ENCODE measurements at regions not wholly inside any gene's neighbourhood (a gene's known extent, or its start where the extent isn't known, plus 50 kb on each side); places are given as distances from the start of the nearest gene placed in this dataset.

GRCh38 chr6:114556846-114557488, 214.1 kb upstream of the HS3ST5 start:
- no peaks in the 10 kb centered on the region for H3K9me1 ChIP-seq (replicated peaks; ENCODE audit: control insufficient read depth, extremely low read depth, insufficient read depth, low read length)
- H3K4me1 ChIP-seq (ENCODE audit: control insufficient read depth, extremely low read depth, insufficient read depth, low read length) = no peaks in the 10 kb centered on the region
- H3K4me3 ChIP-seq (replicated peaks in 1 of 3; ENCODE audit: insufficient read depth in 1 of 3, low read depth in 1 of 3, low read length in 3 of 3) = no peak overlapping the region
- BruUV-seq (replicated peaks) = no TSS peak
- H3K9ac ChIP-seq (replicated peaks; ENCODE audit: extremely low read depth, insufficient read depth, low read length) = no peak overlapping the region
- no peaks in the 10 kb centered on the region for H4K20me1 ChIP-seq (replicated peaks; ENCODE audit: control insufficient read depth, extremely low read depth, insufficient read depth, low read length)
- FAIRE-seq (no peak), DNase-seq (ENCODE audit: low read depth, low spot score) (no peak)
- dilution Hi-C loops (cut with MboI; ENCODE audit: extremely low pct_ligation_motif_present, low sequenced_read_pairs) = no loop called here
- H3K9me3 ChIP-seq (replicated peaks; ENCODE audit: control insufficient read depth, insufficient read depth, low read length) = no peaks in the 10 kb centered on the region
- H3K4me2 ChIP-seq (ENCODE audit: insufficient read depth, low read length) = no peak overlapping the region
- H3K36me3 ChIP-seq (ENCODE audit: control insufficient read depth in 2 of 2, extremely low read depth in 1 of 2, insufficient read depth in 2 of 2, low read length in 2 of 2) = no peaks in the 10 kb centered on the region
- no peaks in the 10 kb centered on the region for H3K27me3 ChIP-seq (ENCODE audit: control insufficient read depth in 2 of 2, insufficient read depth in 2 of 2, low read length in 2 of 2)
- POLR2A ChIA-PET = no interaction called here
- no peak for TF ChIP-seq POLR2AphosphoS5 (IDR thresholded peaks at IDR 0.05; ENCODE audit: insufficient read depth, low read depth, low read length)
- no peak overlapping the region for H3K27ac ChIP-seq (ENCODE audit: insufficient read depth, low read depth, low read length)
- H2AFZ ChIP-seq (ENCODE audit: low read depth, low read length) = no peak overlapping the region
- CTCF ChIA-PET = no interaction called here
- intact Hi-C loops (cut with micrococcal nuclease) = no loop called here
- no peaks in the 10 kb centered on the region for H3K79me2 ChIP-seq (ENCODE audit: control insufficient read depth, insufficient read depth, low read length)

- BruUV-seq (replicated peaks) = no TSS peak
- dilution Hi-C loops (cut with MboI; ENCODE audit: extremely low pct_ligation_motif_present, low sequenced_read_pairs) = no loop called here
- no peak for FAIRE-seq
These were observed 207.5 kb upstream of the HS3ST5 start for GRCh38 chr6:114550316-114550715.

More at GRCh38 chr6:114550316-114550715, 207.5 kb upstream of the HS3ST5 start:
- ChIA-PET CTCF (no interaction called here), POLR2A (no interaction called here)
- no peaks in the 10 kb centered on the region for H3K27me3 ChIP-seq (ENCODE audit: control insufficient read depth in 2 of 2, insufficient read depth in 2 of 2, low read length in 2 of 2)
- H3K4me2 ChIP-seq (ENCODE audit: insufficient read depth, low read length) = no peak overlapping the region
- no peak overlapping the region for H3K9ac ChIP-seq (replicated peaks; ENCODE audit: extremely low read depth, insufficient read depth, low read length)
- no peaks in the 10 kb centered on the region for H4K20me1 ChIP-seq (replicated peaks; ENCODE audit: control insufficient read depth, extremely low read depth, insufficient read depth, low read length)
- no peaks in the 10 kb centered on the region for H3K4me1 ChIP-seq (ENCODE audit: control insufficient read depth, extremely low read depth, insufficient read depth, low read length)
- no peak for DNase-seq (ENCODE audit: low read depth, low spot score)
- H3K4me3 ChIP-seq (replicated peaks in 1 of 3; ENCODE audit: insufficient read depth in 1 of 3, low read depth in 1 of 3, low read length in 3 of 3) = no peak overlapping the region
- peaks cover under 1% of the 10 kb centered on the region for H3K9me3 ChIP-seq (replicated peaks; ENCODE audit: control insufficient read depth, insufficient read depth, low read length)
- H3K9me1 ChIP-seq (replicated peaks; ENCODE audit: control insufficient read depth, extremely low read depth, insufficient read depth, low read length) = no peaks in the 10 kb centered on the region
- H3K36me3 ChIP-seq (ENCODE audit: control insufficient read depth in 2 of 2, extremely low read depth in 1 of 2, insufficient read depth in 2 of 2, low read length in 2 of 2) = no peaks in the 10 kb centered on the region
- H3K79me2 ChIP-seq (ENCODE audit: control insufficient read depth, insufficient read depth, low read length) = no peaks in the 10 kb centered on the region
- H3K27ac ChIP-seq (ENCODE audit: insufficient read depth, low read depth, low read length) = no peak overlapping the region
- intact Hi-C loops (cut with micrococcal nuclease) = no loop called here
- H2AFZ ChIP-seq (ENCODE audit: low read depth, low read length) = no peak overlapping the region
- TF ChIP-seq FOS (IDR thresholded peaks at IDR 0.05; ENCODE audit: borderline replicate concordance, insufficient read depth, low read length) = no peak
- no peak for TF ChIP-seq POLR2AphosphoS5 (IDR thresholded peaks at IDR 0.05; ENCODE audit: insufficient read depth, low read depth, low read length)
- no peak for TF ChIP-seq POLR2A (IDR thresholded peaks at IDR 0.05; ENCODE audit: low read depth, low read length)
- no peak for TF ChIP-seq JUN (IDR thresholded peaks at IDR 0.05; ENCODE audit: borderline replicate concordance, insufficient read depth, insufficient read length, low read depth)
- TF ChIP-seq MAX (IDR thresholded peaks at IDR 0.05; ENCODE audit: insufficient read depth, insufficient read length) = no peak
- TF ChIP-seq EZH2 (IDR thresholded peaks at IDR 0.05; ENCODE audit: borderline replicate concordance, low read depth, low read length, severe bottlenecking) = no peak
- no peak for TF ChIP-seq GATA2 (IDR thresholded peaks at IDR 0.05; ENCODE audit: insufficient read depth, insufficient read length, low read depth, low read length)
- no peak for TF ChIP-seq MYC (IDR thresholded peaks at IDR 0.05; ENCODE audit: low read depth, low read length)
- no peak for TF ChIP-seq CTCF (IDR thresholded peaks at IDR 0.05; ENCODE audit: extremely low read depth in 1 of 2, insufficient read depth in 1 of 2, low read depth in 1 of 2, low read length in 2 of 2)
